NCI-H2081 treated with DMSO at 0.1 percent for 48 hours (cell line): ENCODE measurements at regions not wholly inside any gene's neighbourhood (a gene's known extent, or its start where the extent isn't known, plus 50 kb on each side); places are given as distances from the start of the nearest gene placed in this dataset.
"Not testable (repeated sequence)": the region's sequence is repeated elsewhere in the genome, so short reads cannot be mapped to it uniquely, and the experiment has no call there.

Experiments
- DNase-seq: peaks from one replicate; lab custom pipeline; 2025; lab: John Stamatoyannopoulos, UW

DNA sequence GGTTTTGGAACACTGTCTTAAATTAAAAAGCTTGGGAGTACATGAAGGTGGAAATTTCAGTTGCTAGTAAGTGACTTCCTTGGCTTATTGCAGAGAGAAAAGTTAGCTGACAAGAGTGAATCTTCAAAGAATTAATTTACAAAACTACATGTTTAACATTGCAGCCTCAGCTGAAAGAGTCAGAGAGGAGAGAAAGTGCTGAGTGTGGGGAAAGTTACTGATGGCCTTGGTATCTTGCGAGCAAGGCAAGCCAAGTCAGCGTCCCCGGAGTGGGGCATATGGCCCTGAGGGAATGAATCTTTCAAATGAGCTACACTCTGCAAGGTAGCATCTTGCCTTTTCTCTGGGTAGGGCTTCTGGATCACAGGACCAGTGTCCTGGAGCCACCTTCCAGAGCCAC lies 131.3 kb downstream of the LPIN1 start:
- no peak for DNase-seq

DNA sequence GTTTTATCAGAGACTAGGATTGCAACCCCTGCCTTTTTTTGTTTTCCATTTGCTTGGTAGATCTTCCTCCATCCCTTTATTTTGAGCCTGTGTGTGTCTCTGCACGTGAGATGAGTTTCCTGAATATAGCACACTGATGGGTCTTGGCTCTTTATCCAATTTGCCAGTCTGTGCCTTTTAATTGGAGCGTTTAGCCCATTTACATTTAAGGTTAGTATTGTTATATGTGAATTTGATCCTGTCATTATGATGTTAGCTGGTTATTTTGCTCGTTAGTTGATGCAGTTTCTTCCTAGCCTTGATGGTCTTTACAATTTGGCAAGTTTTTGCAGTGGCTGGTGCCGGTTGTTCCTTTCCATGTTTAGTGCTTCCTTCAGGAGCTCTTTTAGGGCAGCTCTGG lies 138.8 kb downstream of the LPIN1 start:
- not testable (repeated sequence) for DNase-seq

DNA sequence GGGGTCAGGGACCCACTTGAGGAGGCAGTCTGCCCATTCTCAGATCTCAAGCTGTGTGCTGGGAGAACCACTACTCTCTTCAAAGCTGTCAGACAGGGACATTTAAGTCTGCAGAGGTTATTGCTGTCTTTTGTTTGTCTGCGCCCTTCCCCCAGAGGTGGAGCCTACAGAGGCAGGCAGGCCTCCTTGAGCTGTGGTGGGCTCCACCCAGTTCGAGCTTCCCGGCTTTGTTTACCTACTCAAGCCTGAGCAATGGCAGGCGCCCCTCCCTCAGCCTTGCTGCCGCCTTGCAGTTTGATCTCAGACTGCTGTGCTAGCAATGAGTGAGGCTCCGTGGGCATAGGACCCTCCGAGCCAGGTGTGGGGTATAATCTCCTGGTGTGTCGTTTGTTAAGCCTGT lies 140.5 kb downstream of the LPIN1 start:
- not testable (repeated sequence) for DNase-seq

DNA sequence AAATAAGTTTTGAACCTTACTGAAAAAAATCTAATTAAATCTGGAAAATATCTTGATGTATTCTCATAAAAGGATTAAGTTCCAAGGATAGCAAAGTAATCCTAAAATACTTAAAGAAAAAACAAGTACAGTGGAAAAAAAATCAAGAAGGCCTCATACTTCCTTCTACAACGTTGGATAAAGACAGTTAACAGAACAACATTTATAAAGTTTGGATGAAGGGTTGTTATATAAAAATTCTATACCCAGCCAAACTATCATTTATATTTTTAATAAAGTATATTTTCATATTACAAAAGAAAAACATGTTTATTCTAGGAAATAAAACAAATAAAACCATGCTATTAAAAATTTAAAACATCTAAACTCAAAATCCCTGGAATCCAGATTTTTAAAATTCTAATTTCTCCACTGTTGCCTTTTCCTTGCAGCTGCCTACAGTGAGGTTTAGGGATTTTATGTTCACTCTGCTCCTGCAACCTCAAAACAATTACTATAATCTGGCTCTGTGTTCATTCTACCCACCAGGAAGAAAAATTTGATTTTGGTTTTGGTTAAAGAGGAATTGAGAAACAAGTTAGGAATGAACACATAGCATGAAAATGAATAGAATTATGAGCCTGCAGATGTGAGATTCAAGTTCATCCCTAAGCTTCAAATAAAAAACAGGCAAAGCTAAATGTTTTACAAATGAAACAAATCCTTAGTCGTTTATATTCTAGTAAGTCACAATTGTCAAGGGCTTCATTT lies 142.8 kb downstream of the LPIN1 start:
- no peak for DNase-seq

- no peak for DNase-seq
These were observed 143.4 kb downstream of the LPIN1 start for GRCh38 chr2:11889854-11890253.

DNA sequence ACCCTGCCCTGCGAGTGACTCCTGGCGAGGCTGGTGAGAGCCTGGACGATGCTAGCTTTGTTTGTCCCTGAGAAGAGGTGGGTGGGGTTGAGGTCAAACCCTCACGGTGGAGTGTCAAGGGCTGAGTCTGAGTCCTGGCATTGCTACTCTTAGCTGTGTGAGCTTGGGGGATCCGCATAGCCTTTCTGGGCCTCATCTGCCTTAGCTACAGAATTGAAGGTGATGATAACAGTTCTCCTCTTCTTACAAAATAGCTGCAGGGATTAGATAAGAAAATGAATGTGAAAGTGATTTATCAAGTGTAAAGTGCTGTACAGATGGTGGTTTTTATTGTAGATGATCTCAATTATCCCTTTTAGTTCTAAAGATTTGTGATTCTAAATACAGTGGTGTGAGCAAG lies 144.6 kb downstream of the LPIN1 start:
- DNase-seq: no peak

GRCh38 chr2:11891671-11892440 lies 145.4 kb downstream of the LPIN1 start:
- DNase-seq: no peak

DNA sequence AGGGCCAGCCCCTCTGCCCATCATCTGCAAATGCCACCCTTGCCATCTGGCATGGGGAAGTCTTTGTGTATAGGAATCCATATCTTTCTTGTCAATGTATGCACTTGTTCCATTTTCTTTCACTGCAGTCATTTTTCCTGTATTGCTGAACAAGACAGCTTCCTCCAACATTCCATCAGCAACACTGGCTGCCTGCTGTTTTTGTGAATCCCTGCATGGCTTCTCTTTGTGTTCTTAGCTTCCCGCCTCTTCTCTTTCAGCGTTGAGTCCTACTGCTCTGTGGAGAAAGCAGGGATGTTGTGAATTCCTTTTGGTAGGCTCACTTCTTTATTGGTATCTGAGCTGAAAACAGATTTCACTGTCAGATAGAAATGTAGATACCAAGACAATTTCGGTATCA lies 150.0 kb downstream of the LPIN1 start:
- DNase-seq: no peak

GRCh38 chr2:11898576-11898975 lies 152.1 kb downstream of the LPIN1 start:
- no peak for DNase-seq

- DNase-seq: no peak
These were observed 152.9 kb downstream of the LPIN1 start for GRCh38 chr2:11899264-11899818.

DNA sequence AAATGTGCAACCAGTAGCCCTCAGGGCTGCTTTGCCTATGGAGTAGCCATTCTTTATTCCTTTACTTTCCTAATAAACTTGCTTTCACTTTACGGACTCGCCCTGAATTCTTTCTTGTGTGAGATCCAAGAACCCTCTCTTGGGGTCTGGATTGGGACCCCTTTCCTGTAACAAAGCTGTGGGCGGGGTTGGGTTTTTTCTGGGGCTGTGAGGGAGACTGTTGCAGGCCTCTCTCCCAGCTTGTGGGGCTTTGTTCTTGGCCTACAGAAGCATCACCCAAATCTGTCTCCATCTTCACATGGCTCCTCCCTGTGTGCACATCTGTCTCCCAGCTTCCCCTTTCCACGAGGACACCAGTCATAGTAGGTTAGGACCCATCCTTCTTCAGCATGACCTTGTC lies 154.5 kb downstream of the LPIN1 start:
- not testable (repeated sequence) for DNase-seq

GRCh38 chr2:11901351-11902069 lies 155.1 kb downstream of the LPIN1 start:
- DNase-seq: no peak

GRCh38 chr2:11903085-11903606 lies 156.7 kb downstream of the LPIN1 start:
- no peak for DNase-seq

DNA sequence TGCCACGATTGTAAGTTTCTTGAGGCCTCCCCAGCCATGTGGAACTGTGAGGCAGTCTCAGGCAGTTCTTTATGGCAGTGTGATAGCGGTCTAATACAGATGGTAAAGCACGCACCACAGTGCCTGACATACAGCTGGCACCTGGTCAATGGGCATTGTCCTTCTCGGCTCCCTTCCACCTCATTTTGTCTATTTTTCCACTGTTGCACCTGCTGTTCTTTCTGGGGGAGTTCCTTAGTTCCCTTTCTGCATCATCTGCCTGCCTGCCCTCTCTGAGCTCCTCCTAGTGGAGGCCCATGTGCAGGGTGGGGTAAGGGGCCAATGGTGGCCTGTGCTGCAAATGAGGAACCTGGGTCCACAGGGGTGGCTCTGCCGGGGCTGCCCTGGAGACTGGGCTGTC lies 157.6 kb downstream of the LPIN1 start:
- no peak for DNase-seq

GRCh38 chr2:11904941-11905340 lies 158.5 kb downstream of the LPIN1 start:
- DNase-seq: no peak

- DNase-seq: no peak
These were observed 160.8 kb downstream of the LPIN1 start for GRCh38 chr2:11907190-11907589.

DNA sequence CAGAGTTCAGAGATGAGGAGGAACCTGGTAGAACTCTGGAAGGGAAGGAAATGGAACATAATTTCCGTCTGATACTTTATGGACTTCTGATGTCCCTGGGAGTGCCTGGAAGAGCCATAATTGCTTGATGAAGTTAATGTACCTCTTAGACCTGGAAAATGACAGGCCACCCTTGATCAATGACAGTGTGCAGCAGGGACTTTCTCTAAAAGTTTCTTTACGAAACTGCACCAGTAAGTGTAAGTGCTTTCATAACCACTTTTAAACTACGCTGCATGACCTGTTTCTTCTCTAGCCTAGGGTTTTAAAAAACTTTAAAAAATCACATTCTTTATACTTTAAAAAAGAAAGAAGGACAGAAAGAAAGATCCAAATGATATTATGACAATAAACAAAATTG lies 164.5 kb downstream of the LPIN1 start:
- DNase-seq: no peak

GRCh38 chr2:11912980-11913379 lies 166.5 kb downstream of the LPIN1 start:
- no peak for DNase-seq

DNA sequence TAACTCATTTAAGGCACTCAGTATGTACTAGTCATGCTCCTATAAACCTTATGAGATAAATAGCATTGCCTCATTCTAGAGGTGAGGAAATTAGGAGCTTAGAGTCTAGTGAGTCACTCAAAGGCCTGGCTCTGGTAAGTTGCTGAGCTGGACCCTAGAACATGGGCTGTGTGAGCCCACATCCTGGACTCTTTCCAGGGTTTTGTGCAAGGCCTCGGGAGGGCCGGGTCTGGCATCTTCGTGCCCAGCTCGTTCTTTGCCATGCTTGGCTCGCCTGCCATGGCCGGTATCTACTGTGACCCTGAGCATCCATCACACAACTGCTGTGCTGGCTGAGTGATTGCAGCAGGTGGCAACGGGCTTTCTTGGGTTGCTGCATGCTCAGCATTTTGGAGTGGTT lies 168.0 kb downstream of the LPIN1 start:
- DNase-seq: no peak

GRCh38 chr2:11915650-11916049 lies 169.2 kb downstream of the LPIN1 start:
- no peak for DNase-seq

DNA sequence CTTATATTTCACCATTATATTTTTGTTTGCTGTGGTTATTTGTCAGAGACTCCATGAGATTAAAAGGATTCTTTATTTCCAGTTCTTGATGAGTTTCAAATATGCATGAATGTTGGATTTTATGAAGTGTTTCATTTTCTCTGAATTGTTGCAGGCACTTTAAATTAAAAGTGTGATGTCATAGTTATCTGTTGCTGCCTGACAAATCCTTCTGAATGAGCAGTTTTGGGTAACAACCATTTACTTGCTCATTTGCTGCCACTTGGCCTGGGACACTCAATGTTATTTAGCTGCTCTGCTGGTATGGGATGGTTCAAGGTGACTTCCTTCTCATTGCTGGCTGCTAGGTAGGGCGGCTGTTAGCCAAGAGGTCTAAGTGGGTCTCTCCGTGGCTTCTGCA lies 173.5 kb downstream of the LPIN1 start:
- no peak for DNase-seq

GRCh38 chr2:11920993-11921583 lies 174.7 kb downstream of the LPIN1 start:
- DNase-seq: no peak
